NCI-H226 (cell line): ENCODE measurements at regions not wholly inside any gene's neighbourhood (a gene's known extent, or its start where the extent isn't known, plus 50 kb on each side); places are given as distances from the start of the nearest gene placed in this dataset.
A peak's percentile ranks its signal among the peaks of the same experiment; 100 is the strongest.

Experiments
- DNase-seq: peaks from one replicate; pipeline ENCODE4 v3.0.0-alpha.2; 2015

DNA sequence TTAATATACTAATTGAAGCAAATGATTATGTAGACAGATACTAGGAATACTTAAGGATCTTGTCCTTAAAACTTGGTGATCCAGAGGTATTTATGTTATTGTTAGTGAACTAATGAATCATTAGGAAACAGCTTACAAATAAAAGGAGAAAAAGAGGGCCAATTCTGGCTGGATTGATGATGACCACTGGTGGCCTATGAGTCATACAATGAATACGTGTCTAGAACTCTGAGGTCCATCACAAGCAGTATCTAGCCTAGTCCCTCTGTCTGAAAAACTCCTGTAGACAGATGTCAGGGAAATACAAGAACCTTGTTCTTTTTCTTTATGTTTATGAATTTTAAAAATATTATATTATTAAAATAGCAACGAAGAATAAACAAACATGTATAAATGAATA, 51.7 kb upstream of the RTL1 start:
- peak; percentile 15 for DNase-seq

DNA sequence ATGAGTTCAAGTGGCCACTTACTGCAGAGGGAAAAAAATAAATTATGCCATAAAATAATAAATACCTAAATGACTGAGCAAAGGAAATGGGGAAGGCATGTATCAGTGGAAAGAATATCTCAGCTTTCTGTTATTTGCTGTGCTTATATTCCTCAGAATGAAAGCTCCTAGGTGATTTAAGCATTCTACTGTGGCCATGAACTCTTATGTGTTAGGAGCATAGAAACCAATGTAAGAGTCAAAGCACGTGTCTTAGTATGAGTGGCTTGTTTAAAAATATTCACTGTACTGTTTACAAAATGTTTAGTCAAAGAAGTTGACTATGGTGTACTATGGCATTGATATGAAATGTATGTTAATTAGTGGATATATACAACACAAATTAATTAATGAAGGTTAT, 59.0 kb upstream of the RTL1 start:
- DNase-seq = no peak

DNA sequence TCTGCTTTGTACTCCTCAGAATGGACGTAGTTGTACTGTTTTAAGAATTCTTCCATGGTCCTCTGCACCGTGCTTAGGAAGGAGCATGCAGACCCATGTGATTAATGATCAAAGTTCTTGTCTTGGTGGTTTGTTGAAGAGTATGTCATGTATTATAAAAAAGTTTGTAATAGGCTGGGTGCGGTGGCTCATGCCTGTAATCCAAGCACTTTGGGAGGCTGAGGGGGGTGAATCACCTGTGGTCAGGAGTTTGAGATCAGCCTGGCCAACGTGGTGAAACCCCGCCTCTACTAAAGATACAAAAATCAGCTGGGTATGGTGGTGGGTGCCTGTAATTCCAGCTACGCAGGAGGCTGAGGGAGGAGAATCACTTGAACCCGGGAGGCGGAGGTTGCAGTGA, 61.8 kb upstream of the RTL1 start:
- no peak for DNase-seq

DNA sequence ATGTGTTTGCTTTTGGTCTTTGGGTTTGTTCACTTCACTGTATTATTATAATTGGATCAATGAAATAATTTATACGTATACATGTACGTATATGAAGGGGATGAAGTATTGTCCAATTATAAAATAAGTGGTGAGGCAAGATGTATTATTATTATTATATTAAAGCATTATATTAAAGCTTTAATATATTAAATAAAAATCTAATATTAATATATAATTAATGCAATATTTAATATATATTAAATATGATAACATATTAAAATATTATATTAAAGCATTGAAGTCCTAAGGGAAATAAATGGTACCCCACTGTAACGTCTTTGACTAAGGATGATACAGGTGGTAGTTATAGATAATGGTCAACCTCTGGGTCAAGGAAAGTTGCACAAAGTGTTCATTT, 63.7 kb upstream of the RTL1 start:
- DNase-seq = no peak

DNA sequence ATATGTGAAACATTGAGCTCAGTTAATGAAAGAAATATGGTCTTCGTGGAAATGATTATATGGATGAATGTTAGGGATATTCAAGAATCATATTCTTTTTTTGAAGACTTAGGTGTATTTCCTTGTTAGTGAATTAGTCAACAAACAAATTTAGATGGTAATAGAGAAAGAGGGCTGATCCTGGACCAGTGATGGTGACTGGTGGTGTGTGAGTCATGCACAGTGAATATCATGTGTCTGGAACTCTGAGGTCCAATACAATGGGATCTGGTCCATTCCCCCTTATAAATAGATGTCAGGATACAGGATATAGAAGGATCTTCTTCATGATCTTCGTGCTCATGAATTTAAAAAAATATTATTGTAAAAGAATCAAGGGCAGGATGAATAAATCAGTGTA, 64.4 kb upstream of the RTL1 start:
- no peak for DNase-seq

DNA sequence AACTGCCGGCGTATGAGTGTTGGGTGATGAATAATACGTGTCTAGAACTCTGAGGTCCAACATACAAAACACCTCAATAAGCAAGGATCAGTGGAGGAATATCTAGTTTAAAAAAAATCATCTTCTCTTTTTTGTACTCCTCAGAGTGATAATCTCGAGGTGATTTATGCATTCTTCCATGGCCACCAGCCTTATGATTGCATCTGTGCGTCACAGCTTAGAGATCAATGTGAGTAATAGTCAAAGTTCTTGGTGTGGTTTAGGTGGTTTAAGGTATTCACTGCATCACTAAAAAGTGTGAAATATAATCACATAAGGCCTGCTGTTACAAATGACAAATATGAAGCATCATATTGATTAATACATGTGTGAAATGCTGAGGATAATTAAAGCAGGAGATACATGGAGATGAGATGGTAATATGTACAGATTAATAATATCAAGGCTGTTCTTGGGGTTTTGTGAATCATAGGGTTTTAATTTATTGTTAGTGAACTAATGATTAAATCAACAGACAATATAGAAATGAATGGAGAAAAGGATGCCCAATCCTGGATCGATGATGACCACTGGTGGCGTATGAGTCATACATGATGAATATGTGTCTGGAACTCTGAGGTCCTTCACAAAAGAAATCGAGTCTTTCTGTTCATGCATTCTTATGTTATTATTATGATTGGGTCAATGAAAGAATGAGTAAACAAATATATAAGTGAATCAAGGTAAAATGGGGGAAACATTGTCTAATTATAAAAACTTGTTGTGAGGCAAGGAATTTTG, 68.8 kb upstream of the RTL1 start:
- no peak for DNase-seq

DNA sequence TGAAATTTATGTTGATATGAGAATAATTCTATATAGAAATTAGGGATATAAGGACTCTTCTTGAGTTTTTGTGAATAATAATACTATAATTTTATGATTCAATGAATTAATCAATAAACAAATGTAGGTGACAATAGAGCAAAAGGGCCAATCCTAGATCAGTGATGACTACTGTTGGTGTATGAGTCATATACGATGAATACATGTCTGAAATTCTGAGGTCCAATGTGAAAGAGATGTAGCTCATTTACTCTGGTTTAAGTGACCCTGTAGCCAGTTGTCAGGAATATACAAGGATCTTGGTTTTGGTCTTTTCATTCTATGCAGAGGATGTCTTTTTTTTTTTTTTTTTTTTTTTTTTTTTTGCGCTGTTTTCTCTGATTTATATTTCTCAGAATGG, 72.1 kb upstream of the RTL1 start:
- no peak for DNase-seq

DNA sequence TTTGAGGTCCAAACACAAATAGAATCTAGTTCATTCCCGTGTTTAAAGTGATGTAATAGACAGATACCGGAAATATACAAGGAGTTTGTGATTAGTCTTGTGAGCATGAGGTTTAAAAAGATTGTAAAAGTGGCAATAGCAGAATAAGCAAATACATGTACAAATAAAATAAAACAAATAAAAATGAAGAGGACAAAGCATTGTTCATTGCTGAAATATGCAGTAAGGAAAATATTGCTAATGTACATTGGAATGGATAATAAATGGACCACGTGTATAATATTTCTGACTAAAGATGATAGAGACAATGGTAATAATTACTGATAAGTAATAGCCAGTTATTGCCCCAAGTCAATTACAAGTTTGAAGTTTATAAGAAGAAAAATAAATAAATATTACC, 75.6 kb upstream of the RTL1 start:
- DNase-seq = no peak

DNA sequence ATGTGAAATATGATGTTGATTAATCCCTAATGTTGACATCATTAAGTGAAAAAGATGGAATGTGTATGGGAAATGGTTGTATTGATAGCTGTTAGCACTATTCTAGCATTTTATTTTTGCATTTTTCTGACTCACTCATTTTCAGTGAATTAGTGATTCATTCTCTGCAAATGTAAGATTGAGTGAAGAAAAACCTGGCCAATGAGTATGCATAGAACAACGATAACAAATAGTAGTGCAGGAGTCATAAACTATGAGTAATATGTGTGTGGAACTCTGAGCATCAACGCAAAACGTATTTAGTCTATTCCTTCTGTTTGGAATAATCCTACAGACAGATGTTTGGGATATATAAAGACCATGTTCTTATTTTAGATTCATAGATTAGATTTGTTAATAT, 76.3 kb upstream of the RTL1 start:
- peak; percentile 64 for DNase-seq

DNA sequence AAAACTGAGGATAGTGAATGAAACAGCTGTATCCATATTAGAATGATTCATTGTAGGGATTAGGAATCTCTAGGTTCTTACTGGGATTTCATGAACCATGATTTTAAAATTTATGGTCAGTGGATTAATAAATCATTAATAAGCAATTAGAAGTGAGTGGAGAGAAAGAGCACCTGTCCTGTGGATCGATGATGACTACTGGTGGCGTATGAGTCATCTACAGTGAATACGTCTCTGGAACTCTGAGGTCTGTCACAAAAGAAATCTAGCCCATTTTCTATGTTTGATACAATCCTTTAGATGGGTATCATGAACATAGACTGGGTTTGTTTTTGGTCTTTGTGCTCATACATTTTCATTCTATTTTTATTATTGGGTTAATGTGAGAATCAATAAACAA, 77.3 kb upstream of the RTL1 start:
- DNase-seq = no peak

DNA sequence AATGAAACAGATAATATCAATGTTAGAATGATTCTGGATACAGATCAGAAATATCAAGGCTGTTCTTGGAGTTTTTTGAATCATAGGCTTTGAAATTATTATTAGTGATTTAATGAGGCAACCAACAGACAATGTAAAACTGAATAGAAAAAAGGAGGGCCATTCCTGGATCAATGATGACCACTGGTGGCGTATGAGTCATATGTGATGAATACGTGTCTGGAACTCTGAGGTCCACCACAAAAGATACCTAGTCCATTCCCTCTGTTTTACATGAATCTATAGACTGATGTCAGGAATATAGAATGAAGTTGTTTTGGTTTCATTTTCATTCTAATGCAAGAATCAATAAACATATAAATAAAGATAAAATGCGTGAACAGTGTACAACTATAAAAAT, 78.3 kb upstream of the RTL1 start:
- DNase-seq = no peak

DNA sequence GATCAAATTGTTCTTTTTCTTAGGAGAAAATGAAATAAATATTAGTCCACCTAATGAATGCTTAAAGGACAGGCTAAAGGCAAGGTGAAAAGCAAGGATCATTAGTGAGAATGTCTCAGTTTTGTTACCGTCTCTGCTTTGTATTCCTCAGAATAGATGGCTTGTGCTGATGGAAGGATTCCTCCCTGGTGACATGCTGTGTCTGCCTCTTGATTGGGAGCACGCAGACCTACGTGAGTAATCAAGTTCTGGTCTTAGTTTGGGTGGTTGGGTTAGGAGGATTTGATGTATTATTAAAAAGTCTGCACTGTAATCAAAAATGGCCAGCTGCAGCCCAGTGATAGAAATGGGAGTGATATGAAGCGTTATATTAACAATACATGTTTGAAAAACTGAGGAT, 78.8 kb upstream of the RTL1 start:
- no peak for DNase-seq

DNA sequence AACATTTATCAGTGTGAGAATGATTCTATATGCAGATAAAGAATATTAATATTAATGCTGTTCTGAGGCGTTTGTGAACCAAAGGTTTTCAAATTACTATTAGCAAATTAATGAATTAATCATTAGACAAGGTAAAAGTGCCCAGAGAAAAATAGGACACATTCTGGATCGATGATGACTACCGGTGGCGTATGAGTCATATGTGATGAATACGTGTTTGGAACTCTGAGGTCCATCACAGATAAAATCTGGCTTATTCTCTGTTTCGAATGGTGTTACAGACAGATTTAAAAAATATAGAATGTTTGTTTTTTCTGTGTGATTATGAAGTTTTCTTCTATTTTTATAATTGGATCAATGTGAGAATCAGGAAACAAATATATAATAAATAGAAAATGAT, 79.2 kb upstream of the RTL1 start:
- no peak for DNase-seq

DNA sequence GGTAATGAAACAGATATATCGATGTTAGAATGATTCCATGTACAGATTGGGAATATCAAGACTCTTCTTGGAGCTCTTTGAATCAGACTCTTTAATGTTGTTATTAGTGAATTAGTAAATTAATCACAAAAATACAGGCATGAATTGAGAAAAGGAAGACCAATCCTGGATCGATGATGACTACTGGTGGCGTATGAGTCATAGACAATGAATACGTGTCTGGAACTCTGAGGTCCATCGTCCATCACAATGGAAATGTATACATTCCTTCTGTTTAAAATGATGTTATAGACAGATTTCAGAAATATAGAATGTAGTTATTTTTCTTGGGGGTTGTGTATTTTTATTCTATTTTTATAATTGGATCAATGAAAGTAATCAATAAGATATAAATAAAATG, 80.2 kb upstream of the RTL1 start:
- no peak for DNase-seq

DNA sequence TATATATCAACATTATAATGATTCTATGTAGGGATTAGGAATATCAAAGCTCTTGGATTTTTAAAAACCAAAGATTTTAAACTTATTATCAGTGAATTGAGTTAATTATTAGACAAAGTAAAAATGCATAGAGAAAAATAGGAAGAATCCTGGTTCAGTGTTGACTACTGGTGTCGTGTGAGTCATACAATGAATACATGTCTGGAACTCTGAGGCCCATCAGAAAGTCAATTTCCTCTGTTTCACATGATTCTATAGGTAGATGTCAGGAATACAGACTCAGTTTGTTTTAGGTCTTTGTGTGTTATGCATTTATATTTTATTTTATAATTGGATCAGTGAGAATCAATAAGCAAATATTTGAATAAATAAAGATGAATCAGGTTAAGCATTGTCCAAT, 84.5 kb upstream of the RTL1 start:
- DNase-seq = no peak

DNA sequence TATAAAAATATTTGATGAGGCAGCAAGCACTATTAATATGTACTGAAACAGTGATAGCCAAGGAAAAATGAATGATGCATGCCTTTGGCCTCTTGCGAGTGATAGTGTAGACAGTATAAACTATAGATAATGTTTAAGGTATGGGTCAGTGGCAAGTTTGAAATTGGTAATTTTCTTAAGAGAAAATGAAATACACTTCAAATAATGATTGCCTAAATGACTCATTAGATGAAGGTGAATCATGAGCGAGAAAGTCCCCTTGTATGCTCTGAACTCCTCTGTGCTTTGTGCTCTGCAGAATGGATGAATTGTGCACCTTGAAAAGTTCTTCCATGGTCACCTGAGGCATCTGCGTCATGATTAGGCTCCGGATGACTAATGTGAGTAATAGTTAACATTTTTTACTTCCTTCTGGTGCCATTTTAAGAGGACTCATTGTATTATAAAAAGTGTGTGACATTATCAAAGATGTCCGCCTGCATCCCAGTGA, 84.9 kb upstream of the RTL1 start:
- peak; percentile 20 for DNase-seq

DNA sequence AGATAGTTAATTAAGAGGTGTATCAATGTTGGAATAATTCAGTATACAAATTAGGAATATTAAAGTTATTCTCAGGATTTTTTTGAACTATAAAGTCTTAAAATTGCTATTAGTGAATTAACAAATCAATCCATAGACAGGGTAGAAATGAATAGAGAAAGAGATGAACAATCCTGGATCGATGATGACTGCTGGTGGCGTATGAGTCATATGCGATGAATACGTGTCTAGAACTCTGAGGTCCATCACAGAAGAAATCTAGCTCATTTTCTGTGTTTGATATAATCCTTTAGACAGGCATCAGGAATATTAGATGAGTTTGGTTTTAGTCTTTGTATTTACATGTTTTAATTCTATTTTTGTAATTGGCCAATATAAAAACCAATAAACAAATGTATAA, 85.4 kb upstream of the RTL1 start:
- DNase-seq = no peak

DNA sequence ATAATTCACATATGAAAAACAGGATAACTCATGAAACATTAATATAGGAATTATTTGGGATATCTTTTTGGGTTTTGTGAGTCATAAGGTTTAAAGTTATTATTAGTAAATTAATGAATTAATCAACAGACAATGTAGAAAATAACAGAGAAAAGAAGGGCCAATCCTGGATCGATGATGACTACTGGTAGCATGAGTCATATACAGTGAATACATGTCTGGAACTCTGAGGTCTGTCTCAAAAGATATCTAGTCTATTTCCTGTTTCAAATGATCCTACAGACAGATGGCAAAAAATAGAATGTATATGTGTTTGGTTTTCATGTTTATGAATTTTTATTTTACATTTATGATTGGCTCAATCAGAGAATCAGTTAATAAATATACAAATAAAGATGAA, 86.4 kb upstream of the RTL1 start:
- no peak for DNase-seq

DNA sequence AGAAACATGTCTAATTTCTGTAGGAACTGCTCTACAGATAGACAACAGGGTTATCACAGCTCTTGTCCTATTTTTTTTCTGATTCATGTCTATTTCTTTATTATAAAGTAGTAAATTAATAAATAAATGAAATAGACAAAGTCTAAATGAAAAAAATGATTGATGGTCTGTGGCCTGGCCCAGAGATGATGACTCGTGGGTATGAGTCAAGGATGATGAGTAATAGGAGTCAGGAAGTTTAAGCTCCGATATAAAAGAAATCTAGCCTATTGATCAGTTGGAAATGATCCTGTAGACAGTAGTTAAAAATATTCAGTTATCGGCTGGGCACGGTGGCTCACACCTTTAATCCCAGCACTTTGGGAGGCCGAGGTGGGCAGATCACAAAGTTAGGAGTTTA, 90.6 kb upstream of the RTL1 start:
- DNase-seq = no peak

DNA sequence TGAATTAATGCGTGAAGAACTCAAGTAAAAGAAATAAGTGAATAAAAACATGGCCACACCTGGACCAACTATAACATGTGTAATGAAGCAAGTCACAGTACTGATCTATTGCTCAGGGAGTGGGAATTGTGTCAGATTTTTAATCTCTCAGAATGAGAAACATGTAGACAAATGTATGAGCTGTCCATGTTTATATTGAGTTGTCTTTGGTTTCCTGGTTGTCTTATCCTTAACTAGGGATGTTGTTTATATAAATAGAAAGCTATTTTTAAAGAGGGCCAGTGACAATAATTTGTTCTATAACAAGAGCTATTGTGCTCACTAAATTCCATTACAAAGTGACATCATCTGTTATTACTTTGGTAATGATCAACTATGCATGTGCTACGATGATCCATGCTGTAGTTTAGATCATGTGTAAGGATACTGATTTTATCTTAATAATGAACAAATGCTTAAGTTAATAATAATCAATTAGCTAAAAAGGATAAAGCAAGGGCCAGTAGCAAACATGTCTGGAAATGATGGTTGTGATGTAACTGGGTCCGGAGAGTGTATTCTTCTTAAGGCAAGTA, 91.3 kb upstream of the RTL1 start:
- DNase-seq = no peak

DNA sequence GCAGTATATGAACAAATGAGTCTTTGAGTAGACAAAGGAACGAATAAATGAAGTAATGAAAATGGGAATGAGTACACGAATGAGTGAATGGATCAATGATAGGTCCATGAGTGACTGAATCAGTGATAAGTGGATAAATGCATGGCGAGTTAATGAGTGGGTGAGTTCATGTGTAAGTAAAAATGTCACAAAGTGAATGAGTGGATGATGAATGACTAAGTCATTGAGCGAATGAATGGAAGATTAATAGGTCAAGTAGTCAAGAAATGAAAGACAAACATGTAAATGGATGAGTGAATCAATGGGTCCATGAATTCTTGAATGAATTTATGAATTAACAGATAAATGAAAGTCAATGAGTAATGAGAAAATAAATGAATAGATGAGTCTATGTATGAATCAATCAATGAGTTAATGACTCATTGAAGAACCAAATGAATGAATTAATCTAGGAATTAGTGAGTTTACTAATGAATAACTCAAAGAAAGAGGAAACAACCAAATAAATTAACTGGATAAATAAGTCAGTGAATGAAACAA, 97.3 kb upstream of the RTL1 start:
- DNase-seq = no peak

DNA sequence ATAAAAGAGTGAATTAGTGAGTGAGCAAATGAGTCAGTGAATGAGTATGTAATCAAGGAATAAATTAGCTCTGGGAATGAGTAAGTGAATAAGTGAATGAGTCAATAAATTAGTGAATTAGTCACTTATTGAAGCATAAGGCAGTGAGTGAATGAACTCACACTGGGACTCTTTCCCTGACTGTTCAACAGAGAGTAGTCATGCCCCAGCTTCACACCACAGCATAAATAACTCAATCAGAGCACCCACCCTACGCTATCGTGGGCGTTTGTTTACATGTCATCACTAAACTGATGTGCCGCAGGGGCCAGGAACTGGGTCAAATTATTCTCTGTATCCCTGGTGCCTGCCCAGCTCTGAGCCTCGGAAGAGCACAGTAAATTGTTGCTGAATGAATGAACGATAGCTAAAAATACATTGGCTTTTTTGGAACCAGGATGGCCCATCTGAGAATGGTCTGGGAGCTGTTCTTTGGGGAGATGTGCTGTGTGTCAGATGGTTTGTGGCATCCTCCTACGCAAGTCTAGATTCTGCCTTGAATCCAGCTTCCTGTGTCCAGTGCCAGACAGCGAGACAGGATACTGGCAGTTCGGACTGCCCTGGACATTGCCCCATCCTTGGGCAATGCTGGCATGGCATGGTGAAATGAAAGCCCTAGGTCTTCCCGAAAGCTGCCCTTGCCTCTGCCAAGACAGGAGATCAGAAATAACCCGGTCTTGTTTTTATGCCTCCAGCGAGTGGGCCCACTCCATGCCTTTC, 98.0 kb upstream of the RTL1 start:
- DNase-seq = no peak

DNA sequence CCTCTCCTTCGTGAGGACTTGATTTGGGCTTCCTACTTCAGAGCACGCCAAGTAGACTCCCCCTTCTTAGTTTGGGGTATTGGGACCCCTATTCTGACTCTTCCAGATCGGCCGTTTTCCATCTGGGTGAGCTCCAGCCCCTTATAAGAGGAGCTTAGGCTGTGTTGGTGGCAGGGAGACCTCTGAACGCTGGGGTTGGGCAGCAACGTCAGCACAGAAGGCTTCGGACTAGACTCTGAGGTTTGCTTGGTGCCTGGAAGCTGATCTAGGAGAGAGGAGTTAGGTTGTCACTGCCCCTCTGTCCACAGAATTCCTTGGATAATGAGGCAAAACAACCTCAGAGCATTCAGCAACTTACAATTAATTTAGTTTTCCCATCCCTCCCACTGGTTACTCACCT, 99.2 kb upstream of the RTL1 start:
- DNase-seq = no peak

DNA sequence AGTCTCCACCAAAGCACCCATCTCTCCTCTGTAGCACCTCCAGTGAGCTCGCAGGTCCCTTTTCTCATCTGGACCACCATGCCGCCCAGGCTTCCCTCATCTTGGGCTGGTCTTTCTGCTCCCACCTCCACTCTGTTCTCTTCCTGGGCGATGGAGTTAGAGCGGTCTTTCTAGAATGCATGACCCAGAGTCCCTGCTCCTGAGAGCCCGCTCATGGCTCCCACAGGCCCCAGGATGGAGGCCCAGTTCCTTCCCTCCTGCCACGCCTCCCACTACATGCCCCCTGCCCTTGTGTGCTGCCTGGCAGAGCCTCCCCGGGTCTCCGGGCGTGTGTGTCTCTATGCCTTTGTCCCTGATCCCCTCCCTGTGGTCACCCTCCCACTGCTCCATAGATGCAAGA, 100.7 kb upstream of the RTL1 start:
- no peak for DNase-seq
